ENCODE measurements at regions not wholly inside any gene's neighbourhood (a gene's known extent, or its start where the extent isn't known, plus 50 kb on each side); places are given as distances from the start of the nearest gene placed in this dataset.

DNA sequence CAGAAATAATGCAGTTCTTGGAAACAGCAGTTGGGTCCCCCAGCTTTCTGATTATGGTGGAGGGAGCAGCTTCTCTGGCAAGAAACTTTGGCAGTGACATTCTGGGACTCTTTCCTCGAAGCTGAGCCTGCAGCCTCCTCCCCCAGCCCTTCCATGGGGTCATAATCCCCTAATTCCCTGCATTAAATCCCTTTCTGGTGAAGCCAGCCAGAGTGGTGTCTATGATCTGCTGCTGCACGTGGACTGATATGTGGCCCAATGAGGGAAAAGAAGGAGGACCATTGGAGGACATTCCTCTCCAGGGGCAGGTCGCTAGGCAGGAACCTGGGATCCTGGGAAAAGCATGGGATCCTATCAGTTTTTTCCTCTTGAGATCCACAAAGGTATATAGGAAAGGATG is 470.5 kb downstream of the RPS24 start:
- TF ChIP-seq CTCF (IDR thresholded peaks at IDR 0.05), result no peak
- TF ChIP-seq POLR2A (IDR thresholded peaks at IDR 0.05), result no peak
